PC-9 (cell line): ENCODE measurements at regions not wholly inside any gene's neighbourhood (a gene's known extent, or its start where the extent isn't known, plus 50 kb on each side); places are given as distances from the start of the nearest gene placed in this dataset.

ENCODE experiments used
- EZH2 ChIP-seq: fragments of 200-600 bp; sonication (generic); IDR thresholded peaks from 2 replicates; pipeline ENCODE4 v1.8.0; 2017; ENCODE audit warnings: antibody characterized with exemption, low read depth
- TF ChIP-seq, protein P1 (sequence below): fragments of 200-600 bp; sonication (generic); conservative IDR thresholded peaks from 2 replicates; pipeline ENCODE4 v1.6.1; 2017; ENCODE audit warnings: mixed run types, antibody characterized with exemption, mild to moderate bottlenecking, moderate library complexity

- TF ChIP-seq, protein P1, sequence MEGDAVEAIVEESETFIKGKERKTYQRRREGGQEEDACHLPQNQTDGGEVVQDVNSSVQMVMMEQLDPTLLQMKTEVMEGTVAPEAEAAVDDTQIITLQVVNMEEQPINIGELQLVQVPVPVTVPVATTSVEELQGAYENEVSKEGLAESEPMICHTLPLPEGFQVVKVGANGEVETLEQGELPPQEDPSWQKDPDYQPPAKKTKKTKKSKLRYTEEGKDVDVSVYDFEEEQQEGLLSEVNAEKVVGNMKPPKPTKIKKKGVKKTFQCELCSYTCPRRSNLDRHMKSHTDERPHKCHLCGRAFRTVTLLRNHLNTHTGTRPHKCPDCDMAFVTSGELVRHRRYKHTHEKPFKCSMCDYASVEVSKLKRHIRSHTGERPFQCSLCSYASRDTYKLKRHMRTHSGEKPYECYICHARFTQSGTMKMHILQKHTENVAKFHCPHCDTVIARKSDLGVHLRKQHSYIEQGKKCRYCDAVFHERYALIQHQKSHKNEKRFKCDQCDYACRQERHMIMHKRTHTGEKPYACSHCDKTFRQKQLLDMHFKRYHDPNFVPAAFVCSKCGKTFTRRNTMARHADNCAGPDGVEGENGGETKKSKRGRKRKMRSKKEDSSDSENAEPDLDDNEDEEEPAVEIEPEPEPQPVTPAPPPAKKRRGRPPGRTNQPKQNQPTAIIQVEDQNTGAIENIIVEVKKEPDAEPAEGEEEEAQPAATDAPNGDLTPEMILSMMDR: no peak
- no peak for TF ChIP-seq EZH2
Observed at GRCh38 chr11:79686703-79687419, 246.0 kb upstream of the TENM4 start.
